SK-N-MC (cell line): ENCODE measurements at regions not wholly inside any gene's neighbourhood (a gene's known extent, or its start where the extent isn't known, plus 50 kb on each side); places are given as distances from the start of the nearest gene placed in this dataset.

Experiments
- DNase-seq: peaks from one replicate; pipeline ENCODE4 v3.0.0-alpha.2; 2011; ENCODE audit warnings: low read depth, low spot score
- H3K27ac ChIP-seq: fragments of 200-600 bp; sonication (generic); 2 replicates; pipeline ENCODE4 v1.5.1; 2016; ENCODE audit warnings: mixed run types
- H3K36me3 ChIP-seq: fragments of 200-600 bp; sonication (generic); 2 replicates; pipeline ENCODE4 v1.6.1; 2017; ENCODE audit warnings: antibody characterized with exemption, low read length, mixed read lengths; ENCODE audit not compliant: insufficient read depth
- H3K4me3 ChIP-seq: fragments of 200-600 bp; sonication (generic); 2 replicates; pipeline ENCODE4 v1.5.1; 2016
- H3K9ac ChIP-seq: fragments of 200-600 bp; sonication (generic); 2 replicates; pipeline ENCODE4 v1.8.0; 2017; ENCODE audit warnings: mixed run types, mixed read lengths; ENCODE audit not compliant: insufficient read length
- H3K9me3 ChIP-seq: fragments of 200-600 bp; sonication (generic); 2 replicates; pipeline ENCODE4 v1.6.1; 2017; ENCODE audit warnings: low read depth, mild to moderate bottlenecking, antibody characterized with exemption, low read length, moderate library complexity, mixed read lengths
- EZH2 ChIP-seq: fragments of 200-600 bp; sonication (generic); IDR thresholded peaks from one replicate; pipeline ENCODE4 v1.6.1; 2017; ENCODE audit warnings: antibody characterized with exemption
- FOXP2 ChIP-seq: optimal IDR thresholded peaks from 2 replicates; pipeline ENCODE3; 2011; ENCODE audit warnings: mild to moderate bottlenecking, moderate library complexity; ENCODE audit not compliant: insufficient read depth; ENCODE audit errors: extremely low read length, control extremely low read depth
- POLR2AphosphoS5 ChIP-seq: IDR thresholded peaks from 2 replicates; pipeline ENCODE4 v1.6.1; 2012; ENCODE audit warnings: mild to moderate bottlenecking, low read depth, low read length, borderline replicate concordance

- Histone ChIP-seq H3K27ac (no peak overlapping the region), H3K9me3 (no peaks in the 10 kb centered on the region), H3K9ac (no peak overlapping the region), H3K4me3 (no peak overlapping the region), H3K36me3 (no peaks in the 10 kb centered on the region)
- TF ChIP-seq POLR2AphosphoS5: no peak
- no peak for TF ChIP-seq EZH2
- TF ChIP-seq FOXP2: no peak
- DNase-seq: no peak
These were observed 254.1 kb upstream of the PROX1 start for GRCh38 chr1:213733705-213734104.

- DNase-seq: no peak
- no peak overlapping the region for H3K9ac ChIP-seq
- TF ChIP-seq FOXP2: no peak
- no peak for TF ChIP-seq EZH2
- no peak for TF ChIP-seq POLR2AphosphoS5
- no peaks in the 10 kb centered on the region for H3K36me3 ChIP-seq
- H3K4me3 ChIP-seq: no peak overlapping the region
- no peaks in the 10 kb centered on the region for H3K9me3 ChIP-seq
- no peak overlapping the region for H3K27ac ChIP-seq
These were observed 250.3 kb upstream of the PROX1 start for GRCh38 chr1:213737398-213738035.

DNA sequence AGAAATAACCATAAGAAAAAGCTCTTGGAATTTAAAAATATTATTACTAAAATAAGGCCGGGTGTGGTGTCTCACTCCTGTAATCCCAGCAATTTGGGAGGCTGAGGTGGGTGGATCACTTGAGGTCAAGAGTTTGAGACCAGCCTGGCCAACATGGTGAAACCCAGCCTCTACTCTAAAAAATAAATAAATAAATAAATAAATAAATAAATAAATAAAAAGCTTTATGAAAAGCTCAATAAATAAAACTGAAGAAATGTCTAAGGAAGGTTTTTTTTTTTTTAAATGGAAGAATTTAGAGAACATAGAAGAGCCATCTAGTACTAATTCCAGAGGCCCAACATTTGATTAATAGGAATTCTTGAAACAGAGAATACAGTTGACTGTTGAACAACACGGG lies 249.1 kb upstream of the PROX1 start:
- Histone ChIP-seq H3K4me3 (no peak overlapping the region), H3K9me3 (no peaks in the 10 kb centered on the region), H3K36me3 (no peaks in the 10 kb centered on the region), H3K9ac (no peak overlapping the region), H3K27ac (no peak overlapping the region)
- DNase-seq: no peak
- TF ChIP-seq POLR2AphosphoS5: no peak
- TF ChIP-seq FOXP2: no peak
- no peak for TF ChIP-seq EZH2

DNA sequence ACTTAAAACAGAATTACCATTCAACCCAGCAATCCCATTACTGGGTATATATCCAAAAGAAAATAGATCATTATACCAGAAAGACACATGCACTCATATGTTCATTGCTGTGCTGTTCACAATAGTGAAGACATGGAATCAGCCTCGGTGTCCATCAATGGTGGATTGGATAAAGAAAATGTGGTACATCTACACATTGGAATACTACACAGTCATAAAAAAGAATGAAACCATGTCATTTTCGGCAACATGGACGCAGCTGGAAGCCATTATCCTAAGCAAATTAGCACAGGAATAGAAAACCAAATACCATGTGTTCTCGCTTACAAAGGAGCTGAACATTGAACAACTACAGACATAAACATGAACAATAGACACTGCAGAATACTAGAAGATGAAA lies 244.8 kb upstream of the PROX1 start:
- H3K9ac ChIP-seq: no peak overlapping the region
- H3K9me3 ChIP-seq: no peaks in the 10 kb centered on the region
- no peak overlapping the region for H3K4me3 ChIP-seq
- DNase-seq: no peak
- no peaks in the 10 kb centered on the region for H3K36me3 ChIP-seq
- H3K27ac ChIP-seq: no peak overlapping the region
- TF ChIP-seq FOXP2: no peak
- no peak for TF ChIP-seq POLR2AphosphoS5
- no peak for TF ChIP-seq EZH2

DNA sequence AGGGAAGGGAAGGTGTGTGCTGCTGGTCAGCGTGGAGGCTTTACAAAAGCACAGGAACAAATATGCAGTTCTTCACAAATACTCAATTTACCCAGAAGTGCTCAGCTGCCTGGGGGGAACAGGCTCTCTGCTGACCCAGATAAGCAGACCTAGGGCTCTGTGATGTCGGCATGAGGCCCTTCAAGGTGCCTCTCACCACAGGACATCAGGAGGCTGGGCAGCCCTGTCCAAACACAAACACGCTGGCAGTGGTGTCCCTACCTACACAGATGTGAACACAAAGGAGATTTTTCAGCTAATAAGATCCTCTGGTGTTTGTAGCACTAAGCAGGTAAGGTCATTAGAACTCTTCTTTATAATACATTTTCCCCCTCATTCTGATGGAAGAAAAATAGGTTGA lies 243.0 kb upstream of the PROX1 start:
- no peaks in the 10 kb centered on the region for H3K9me3 ChIP-seq
- no peak overlapping the region for H3K9ac ChIP-seq
- no peak overlapping the region for H3K27ac ChIP-seq
- no peaks in the 10 kb centered on the region for H3K36me3 ChIP-seq
- no peak overlapping the region for H3K4me3 ChIP-seq
- no peak for DNase-seq
- TF ChIP-seq EZH2 (no peak), POLR2AphosphoS5 (no peak), FOXP2 (no peak)

GRCh38 chr1:213745451-213745850 lies 242.3 kb upstream of the PROX1 start:
- Histone ChIP-seq H3K36me3 (no peaks in the 10 kb centered on the region), H3K27ac (no peak overlapping the region), H3K9ac (no peak overlapping the region), H3K4me3 (no peak overlapping the region), H3K9me3 (no peaks in the 10 kb centered on the region)
- TF ChIP-seq EZH2 (no peak), POLR2AphosphoS5 (no peak), FOXP2 (no peak)
- DNase-seq: no peak

DNA sequence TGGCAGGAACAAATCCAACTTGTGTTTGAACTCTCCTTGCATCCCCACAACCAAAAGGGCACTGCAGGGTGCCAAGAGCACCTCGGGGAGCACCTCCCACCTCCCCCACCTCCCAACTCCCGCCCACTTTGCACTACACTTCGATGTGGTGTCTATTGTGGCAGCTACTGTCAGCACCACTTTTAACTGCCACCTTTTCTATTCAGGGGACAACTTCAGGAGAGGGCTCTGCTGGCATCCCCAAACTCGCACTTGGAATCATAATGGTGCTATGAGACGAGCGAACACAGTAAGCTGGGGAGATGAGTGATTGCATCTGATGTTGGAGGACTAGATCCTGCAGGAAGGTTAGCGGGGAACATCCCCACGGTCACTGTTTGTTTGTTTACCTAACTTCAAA lies 238.2 kb upstream of the PROX1 start:
- H3K36me3 ChIP-seq: no peaks in the 10 kb centered on the region
- TF ChIP-seq EZH2 (no peak), POLR2AphosphoS5 (no peak), FOXP2 (no peak)
- H3K9me3 ChIP-seq: no peaks in the 10 kb centered on the region

DNA sequence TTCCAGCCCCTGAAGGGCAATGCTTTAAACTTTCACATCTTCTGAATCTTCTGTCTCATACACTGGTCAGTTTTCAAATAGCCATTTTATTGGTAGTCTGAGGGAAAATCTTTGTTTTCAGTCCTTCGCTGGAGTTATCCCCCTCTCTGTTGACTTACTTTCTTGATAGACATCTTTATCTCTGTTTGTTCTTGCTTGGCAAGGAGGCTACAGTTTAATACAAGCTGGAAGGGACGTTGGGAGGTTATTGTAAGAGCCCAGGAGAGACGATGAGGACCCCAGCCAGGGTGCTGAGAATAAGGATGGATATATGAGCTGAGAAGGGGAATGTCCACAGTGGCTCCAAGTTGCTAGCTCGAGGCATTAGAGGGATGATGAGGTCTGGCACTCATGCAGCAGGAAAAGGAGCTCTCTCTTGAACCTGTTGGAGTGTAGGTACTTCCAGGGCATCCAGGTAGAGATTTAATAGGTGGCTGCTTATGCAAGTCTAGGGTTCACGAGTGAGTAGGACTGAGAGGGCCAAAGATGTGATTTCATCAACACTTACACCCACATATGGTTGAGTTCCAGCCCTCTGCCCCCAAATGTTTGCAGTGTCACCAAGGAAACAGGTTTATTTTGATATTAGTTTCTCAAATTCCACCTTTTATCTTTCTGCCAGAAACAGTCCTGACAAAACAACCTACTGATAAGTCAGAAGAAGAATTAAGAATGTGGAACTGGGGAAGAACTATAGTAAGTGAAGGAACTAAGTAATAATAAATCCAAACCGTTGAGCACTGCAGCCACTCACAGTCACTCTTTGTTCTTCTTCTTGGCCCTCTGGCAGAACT lies 237.3 kb upstream of the PROX1 start:
- Histone ChIP-seq H3K4me3 (no peak overlapping the region), H3K36me3 (no peaks in the 10 kb centered on the region), H3K9me3 (no peaks in the 10 kb centered on the region), H3K9ac (no peak overlapping the region), H3K27ac (no peak overlapping the region)
- TF ChIP-seq FOXP2 (no peak), EZH2 (no peak), POLR2AphosphoS5 (no peak)
- DNase-seq: no peak

More for the DNA sequence above, 238.2 kb upstream of the PROX1 start:
- Histone ChIP-seq H3K4me3 (no peak overlapping the region), H3K27ac (no peak overlapping the region), H3K9ac (no peak overlapping the region)
- no peak for DNase-seq
